ENCODE measurements at regions not wholly inside any gene's neighbourhood (a gene's known extent, or its start where the extent isn't known, plus 50 kb on each side); places are given as distances from the start of the nearest gene placed in this dataset.

DNA sequence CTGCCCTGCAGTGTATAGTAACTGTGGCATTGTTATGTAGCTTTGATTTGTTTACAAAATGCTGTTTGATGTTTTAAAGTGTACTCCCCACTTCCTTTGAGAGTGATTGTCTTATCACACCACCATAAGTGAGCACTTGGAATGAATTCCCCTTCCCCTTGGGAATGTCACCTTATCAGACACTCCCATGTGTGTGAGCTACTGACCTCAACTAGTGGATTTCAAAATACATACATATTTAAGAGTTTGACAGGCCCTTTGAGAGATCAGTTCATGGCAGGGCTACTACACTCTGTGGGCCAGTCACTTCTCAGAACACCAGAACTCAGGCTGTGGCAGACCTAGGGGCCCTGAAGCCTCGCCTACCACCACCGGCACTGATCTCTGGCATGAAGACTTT lies 547.6 kb downstream of the NR2F2 start:
- no peak for DNase-seq (ENCODE audit: extremely low read depth, low read depth)
- TF ChIP-seq, protein P1, sequence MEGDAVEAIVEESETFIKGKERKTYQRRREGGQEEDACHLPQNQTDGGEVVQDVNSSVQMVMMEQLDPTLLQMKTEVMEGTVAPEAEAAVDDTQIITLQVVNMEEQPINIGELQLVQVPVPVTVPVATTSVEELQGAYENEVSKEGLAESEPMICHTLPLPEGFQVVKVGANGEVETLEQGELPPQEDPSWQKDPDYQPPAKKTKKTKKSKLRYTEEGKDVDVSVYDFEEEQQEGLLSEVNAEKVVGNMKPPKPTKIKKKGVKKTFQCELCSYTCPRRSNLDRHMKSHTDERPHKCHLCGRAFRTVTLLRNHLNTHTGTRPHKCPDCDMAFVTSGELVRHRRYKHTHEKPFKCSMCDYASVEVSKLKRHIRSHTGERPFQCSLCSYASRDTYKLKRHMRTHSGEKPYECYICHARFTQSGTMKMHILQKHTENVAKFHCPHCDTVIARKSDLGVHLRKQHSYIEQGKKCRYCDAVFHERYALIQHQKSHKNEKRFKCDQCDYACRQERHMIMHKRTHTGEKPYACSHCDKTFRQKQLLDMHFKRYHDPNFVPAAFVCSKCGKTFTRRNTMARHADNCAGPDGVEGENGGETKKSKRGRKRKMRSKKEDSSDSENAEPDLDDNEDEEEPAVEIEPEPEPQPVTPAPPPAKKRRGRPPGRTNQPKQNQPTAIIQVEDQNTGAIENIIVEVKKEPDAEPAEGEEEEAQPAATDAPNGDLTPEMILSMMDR (IDR thresholded peaks at IDR 0.05; ENCODE audit: low read depth, low read length) = no peak

DNA sequence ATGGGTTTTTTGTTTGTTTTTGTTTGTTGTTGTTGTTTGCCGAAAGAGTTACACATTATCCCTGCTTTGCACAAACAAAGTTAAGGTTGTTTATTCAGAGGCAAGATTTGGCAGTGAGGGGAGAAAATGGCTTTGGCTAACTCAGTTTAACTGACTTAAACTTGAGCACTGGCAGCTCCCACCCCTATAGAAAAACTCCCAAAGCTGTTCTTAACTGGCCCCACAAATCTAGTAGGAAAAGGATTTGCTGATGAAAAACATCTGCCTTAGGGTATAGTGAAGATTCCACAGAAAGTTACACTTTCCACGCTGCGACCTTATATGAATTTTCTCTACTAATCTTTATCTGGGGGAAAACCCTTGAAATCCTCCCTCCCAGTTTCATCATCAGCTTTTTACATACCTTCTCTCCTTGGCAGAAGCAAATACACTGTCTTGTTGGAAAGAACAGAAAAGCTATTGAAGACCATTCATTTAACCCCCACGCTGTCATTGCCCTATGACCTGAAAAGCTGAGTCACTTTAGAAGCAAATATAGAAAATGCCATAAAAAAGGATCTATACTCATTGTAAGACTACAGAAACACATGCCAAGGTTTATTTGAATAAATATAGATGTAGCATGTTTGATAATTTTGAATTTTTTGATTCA lies 551.7 kb downstream of the NR2F2 start:
- TF ChIP-seq, protein P1 (IDR thresholded peaks at IDR 0.05; ENCODE audit: low read depth, low read length) = no peak
- DNase-seq (ENCODE audit: extremely low read depth, low read depth) = no peak

DNA sequence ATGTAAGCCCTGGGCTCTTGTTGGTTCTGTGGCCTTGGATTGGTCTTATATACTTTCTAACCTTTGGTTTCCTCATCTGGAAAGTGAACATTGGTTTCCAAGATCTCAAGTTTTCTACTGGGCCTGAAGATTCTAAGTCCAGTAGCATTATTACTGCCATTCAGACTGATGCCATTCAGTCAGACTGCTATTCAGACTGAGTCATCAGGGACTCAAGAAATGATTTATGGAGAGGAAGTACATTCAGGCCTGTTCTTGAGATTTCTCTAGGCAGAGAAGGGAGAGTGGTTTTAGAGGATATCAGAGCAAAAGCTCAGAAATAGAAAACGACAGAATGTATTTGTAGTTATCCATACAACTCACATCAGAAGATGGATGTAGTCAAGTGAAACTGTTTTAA lies 557.2 kb downstream of the NR2F2 start:
- TF ChIP-seq, protein P1 (IDR thresholded peaks at IDR 0.05; ENCODE audit: low read depth, low read length) = no peak
- no peak for DNase-seq (ENCODE audit: extremely low read depth, low read depth)

DNA sequence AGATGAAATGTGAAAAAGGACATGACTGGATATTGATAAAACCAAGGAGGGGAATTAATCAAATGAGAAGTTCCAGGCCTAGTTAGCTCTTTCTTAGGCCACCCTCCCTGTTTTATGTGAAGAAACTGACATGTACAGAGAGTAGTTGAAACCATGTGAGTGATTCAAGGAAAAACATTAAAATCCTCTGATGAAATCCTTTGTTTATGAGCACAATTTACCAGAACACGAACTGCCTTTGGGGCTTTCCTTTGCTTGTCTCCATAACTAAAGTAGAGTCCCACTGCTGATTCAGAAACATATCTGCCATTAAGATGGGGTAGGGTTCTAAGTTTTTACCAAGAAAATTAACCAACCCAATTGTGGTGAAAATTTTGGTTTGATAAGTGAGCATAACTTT lies 558.3 kb downstream of the NR2F2 start:
- no peak for DNase-seq (ENCODE audit: extremely low read depth, low read depth)
- TF ChIP-seq, protein P1 (IDR thresholded peaks at IDR 0.05; ENCODE audit: low read depth, low read length) = no peak

DNA sequence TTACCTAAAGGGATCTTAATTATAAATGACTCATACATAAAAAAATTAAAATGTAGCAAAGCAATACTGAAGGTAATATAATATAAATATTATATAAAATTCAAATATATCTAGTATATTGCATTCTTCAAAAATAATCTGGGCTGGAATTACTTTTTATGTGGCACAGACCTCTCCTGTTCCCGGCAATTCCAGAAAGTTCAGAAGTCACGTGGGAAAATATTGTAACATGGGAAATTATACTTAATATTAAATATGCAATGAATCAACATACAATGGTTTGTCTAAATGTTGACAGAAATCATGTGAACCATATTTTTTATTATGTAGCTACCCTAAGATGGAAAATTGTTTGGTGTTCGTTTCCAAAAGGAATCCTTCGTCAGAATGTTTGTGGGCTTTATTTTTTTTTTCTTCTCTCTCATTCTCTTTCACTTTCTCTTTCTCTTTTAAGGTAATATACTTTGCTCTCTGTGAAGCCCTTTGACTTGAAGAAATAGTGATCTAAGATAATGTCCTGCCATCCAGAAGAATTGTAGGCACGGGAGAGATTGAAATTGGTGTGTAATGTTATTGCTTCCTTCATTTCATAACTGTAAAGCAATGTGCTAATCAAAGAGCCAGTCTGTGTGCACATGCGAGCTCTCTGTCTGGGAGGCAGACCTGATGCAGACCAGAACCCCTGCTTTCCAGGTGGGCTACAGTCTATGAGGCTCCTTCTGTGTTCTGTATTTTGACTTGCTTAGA lies 559.4 kb downstream of the NR2F2 start:
- TF ChIP-seq, protein P1 (IDR thresholded peaks at IDR 0.05; ENCODE audit: low read depth, low read length) = no peak
- DNase-seq (ENCODE audit: extremely low read depth, low read depth) = no peak

GRCh38 chr15:96891046-96891445 lies 560.5 kb downstream of the NR2F2 start:
- no peak for DNase-seq (ENCODE audit: extremely low read depth, low read depth)
- TF ChIP-seq, protein P1 (IDR thresholded peaks at IDR 0.05; ENCODE audit: low read depth, low read length) = no peak

DNA sequence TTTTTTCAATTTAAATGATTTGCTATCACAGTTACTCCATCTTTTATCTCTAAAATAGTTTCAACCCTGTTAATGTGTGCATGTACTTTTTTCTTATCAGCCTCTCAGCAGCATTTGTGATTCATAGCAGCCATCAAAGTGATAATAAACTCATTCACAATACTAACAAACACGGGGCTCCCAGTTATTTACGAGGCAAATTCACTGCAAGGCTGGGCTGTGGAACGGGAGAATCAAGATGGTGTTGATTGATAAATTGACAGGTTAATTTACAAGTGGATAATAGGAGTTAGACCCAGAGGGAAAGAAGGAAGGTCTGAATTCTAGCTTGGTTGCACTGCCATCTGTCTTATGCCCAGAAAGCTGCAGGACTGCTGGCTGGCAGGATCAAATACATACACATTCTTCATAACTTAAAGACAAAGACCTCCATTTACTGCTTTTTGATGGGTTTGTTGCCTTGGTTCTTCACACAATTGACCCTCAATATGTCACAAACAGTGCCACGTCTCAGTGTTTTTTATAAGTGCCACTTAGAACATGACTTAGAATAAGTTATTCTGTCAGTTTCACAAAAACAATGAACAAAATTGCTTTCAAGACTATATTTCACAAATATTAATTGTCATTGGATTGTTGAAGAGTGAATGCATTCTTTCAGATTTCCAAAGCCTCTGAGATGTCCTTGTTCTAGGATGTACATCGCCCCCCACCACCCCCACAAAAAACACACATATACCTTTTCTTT lies 562.8 kb downstream of the NR2F2 start:
- no peak for DNase-seq (ENCODE audit: extremely low read depth, low read depth)
- TF ChIP-seq, protein P1 (IDR thresholded peaks at IDR 0.05; ENCODE audit: low read depth, low read length) = no peak; the same call in none of the 2 replicates

Data from AG09319 (cell line).